OCI-LY7 (cell line): ENCODE measurements at regions not wholly inside any gene's neighbourhood (a gene's known extent, or its start where the extent isn't known, plus 50 kb on each side); places are given as distances from the start of the nearest gene placed in this dataset.

ENCODE experiments used
- EZH2phosphoT487 ChIP-seq: fragments of 200-600 bp; sonication (generic); IDR thresholded peaks from 2 replicates; pipeline ENCODE4 v1.6.1; 2018; ENCODE audit warnings: low read depth, borderline replicate concordance, mild to moderate bottlenecking, mixed run types, antibody characterized with exemption, low read length, moderate library complexity, mixed read lengths
- TF ChIP-seq, protein P1 (sequence below): fragments of 200-600 bp; sonication (generic); conservative IDR thresholded peaks from 2 replicates; pipeline ENCODE4 v1.5.1; 2014; ENCODE audit warnings: mild to moderate bottlenecking, antibody characterized with exemption, low read length, moderate library complexity, mixed read lengths

DNA sequence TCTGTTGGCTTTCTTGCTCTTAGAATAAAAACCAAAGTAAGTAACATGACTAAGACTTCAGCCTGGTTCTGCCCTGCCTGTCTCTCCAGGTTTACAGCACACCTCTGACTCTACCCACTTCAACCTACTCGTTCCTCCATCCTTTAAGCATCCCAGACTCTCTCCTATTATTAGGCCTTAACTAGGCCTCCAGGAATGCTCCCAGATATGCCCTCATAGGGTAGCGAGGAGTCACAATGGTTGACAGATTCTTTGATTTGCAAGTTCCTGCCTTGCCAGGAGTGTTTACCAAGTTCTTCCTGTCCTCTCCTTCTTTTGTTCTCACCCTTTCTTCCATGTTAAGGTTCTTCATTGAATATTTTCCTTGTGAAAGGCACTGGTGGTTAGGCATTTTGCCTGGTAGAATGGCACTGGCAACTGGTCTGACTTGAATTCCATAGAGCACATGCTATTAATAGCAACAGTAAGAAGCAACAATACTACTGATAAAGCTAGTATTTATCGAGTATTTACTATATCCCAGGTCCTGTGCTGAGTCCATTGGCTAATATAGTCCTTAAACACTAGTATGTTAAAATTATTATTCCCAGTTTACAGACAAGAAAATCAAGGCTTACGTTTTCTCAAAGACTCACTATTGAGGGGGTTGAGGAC, 327.9 kb upstream of the PRKCQ start:
- TF ChIP-seq, protein P1, sequence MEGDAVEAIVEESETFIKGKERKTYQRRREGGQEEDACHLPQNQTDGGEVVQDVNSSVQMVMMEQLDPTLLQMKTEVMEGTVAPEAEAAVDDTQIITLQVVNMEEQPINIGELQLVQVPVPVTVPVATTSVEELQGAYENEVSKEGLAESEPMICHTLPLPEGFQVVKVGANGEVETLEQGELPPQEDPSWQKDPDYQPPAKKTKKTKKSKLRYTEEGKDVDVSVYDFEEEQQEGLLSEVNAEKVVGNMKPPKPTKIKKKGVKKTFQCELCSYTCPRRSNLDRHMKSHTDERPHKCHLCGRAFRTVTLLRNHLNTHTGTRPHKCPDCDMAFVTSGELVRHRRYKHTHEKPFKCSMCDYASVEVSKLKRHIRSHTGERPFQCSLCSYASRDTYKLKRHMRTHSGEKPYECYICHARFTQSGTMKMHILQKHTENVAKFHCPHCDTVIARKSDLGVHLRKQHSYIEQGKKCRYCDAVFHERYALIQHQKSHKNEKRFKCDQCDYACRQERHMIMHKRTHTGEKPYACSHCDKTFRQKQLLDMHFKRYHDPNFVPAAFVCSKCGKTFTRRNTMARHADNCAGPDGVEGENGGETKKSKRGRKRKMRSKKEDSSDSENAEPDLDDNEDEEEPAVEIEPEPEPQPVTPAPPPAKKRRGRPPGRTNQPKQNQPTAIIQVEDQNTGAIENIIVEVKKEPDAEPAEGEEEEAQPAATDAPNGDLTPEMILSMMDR = no peak
- TF ChIP-seq EZH2phosphoT487 = no peak
